ENCODE measurements at regions not wholly inside any gene's neighbourhood (a gene's known extent, or its start where the extent isn't known, plus 50 kb on each side); places are given as distances from the start of the nearest gene placed in this dataset.

- Mint-ChIP-seq H3K36me3 (ENCODE audit: low read depth) (no peaks in the 10 kb centered on the region), H3K27ac (no peak overlapping the region), H3K4me3 (no peak overlapping the region), H3K9me3 (no peaks in the 10 kb centered on the region), H3K4me1 (ENCODE audit: low read depth) (no peaks in the 10 kb centered on the region), H3K27me3 (peaks cover 51% of the 10 kb centered on the region)
- intact Hi-C loops (cut with micrococcal nuclease) = no loop called here
Measured at GRCh38 chr11:70823771-70824170, 425.4 kb downstream of the CTTN start.

- H3K4me3 Mint-ChIP-seq = no peak overlapping the region
- peaks cover 55% of the 10 kb centered on the region for H3K27me3 Mint-ChIP-seq
- H3K36me3 Mint-ChIP-seq (ENCODE audit: low read depth) = no peaks in the 10 kb centered on the region
- no peaks in the 10 kb centered on the region for H3K9me3 Mint-ChIP-seq
- no peaks in the 10 kb centered on the region for H3K4me1 Mint-ChIP-seq (ENCODE audit: low read depth)
- H3K27ac Mint-ChIP-seq = no peak overlapping the region
- intact Hi-C loops (cut with micrococcal nuclease) = no loop called here
Measured at GRCh38 chr11:70824605-70825245, 426.4 kb downstream of the CTTN start.

- Mint-ChIP-seq H3K9me3 (no peaks in the 10 kb centered on the region), H3K4me3 (no peak overlapping the region), H3K27me3 (peaks cover 60% of the 10 kb centered on the region), H3K36me3 (ENCODE audit: low read depth) (no peaks in the 10 kb centered on the region), H3K27ac (no peak overlapping the region), H3K4me1 (ENCODE audit: low read depth) (no peaks in the 10 kb centered on the region)
- intact Hi-C loops (cut with micrococcal nuclease) = no loop called here
Measured at GRCh38 chr11:70825893-70826540, 426.4 kb downstream of the SHANK2 start.

- no peaks in the 10 kb centered on the region for H3K9me3 Mint-ChIP-seq
- intact Hi-C loops (cut with micrococcal nuclease) = no loop called here
- H3K4me3 Mint-ChIP-seq = no peak overlapping the region
- H3K36me3 Mint-ChIP-seq (ENCODE audit: low read depth) = no peaks in the 10 kb centered on the region
- H3K4me1 Mint-ChIP-seq (ENCODE audit: low read depth) = no peaks in the 10 kb centered on the region
- H3K27me3 Mint-ChIP-seq = peaks cover 60% of the 10 kb centered on the region
- no peak overlapping the region for H3K27ac Mint-ChIP-seq
Measured at GRCh38 chr11:70826541-70827335, 425.6 kb downstream of the SHANK2 start.

- H3K4me3 Mint-ChIP-seq = no peak overlapping the region
- no peaks in the 10 kb centered on the region for H3K9me3 Mint-ChIP-seq
- no peak overlapping the region for H3K27ac Mint-ChIP-seq
- intact Hi-C loops (cut with micrococcal nuclease) = no loop called here
- H3K36me3 Mint-ChIP-seq (ENCODE audit: low read depth) = no peaks in the 10 kb centered on the region
- peaks cover 52% of the 10 kb centered on the region for H3K27me3 Mint-ChIP-seq
- no peaks in the 10 kb centered on the region for H3K4me1 Mint-ChIP-seq (ENCODE audit: low read depth)
Measured at GRCh38 chr11:70828593-70829082, 423.7 kb downstream of the SHANK2 start.

- H3K36me3 Mint-ChIP-seq (ENCODE audit: low read depth) = no peaks in the 10 kb centered on the region
- no peak overlapping the region for H3K27ac Mint-ChIP-seq
- no peaks in the 10 kb centered on the region for H3K4me1 Mint-ChIP-seq (ENCODE audit: low read depth)
- intact Hi-C loops (cut with micrococcal nuclease) = no loop called here
- H3K27me3 Mint-ChIP-seq = peaks cover 45% of the 10 kb centered on the region
- H3K4me3 Mint-ChIP-seq = no peak overlapping the region
- no peaks in the 10 kb centered on the region for H3K9me3 Mint-ChIP-seq
Measured at GRCh38 chr11:70829134-70829885, 423.1 kb downstream of the SHANK2 start.

- Mint-ChIP-seq H3K4me3 (no peak overlapping the region), H3K4me1 (ENCODE audit: low read depth) (no peaks in the 10 kb centered on the region), H3K27me3 (peaks cover 39% of the 10 kb centered on the region), H3K9me3 (no peaks in the 10 kb centered on the region), H3K27ac (no peak overlapping the region), H3K36me3 (ENCODE audit: low read depth) (no peaks in the 10 kb centered on the region)
- intact Hi-C loops (cut with micrococcal nuclease) = no loop called here
Measured at GRCh38 chr11:70829886-70830272, 422.5 kb downstream of the SHANK2 start.

- Mint-ChIP-seq H3K27me3 (peaks cover 14% of the 10 kb centered on the region), H3K36me3 (ENCODE audit: low read depth) (no peaks in the 10 kb centered on the region), H3K27ac (no peak overlapping the region), H3K9me3 (no peaks in the 10 kb centered on the region), H3K4me3 (no peak overlapping the region), H3K4me1 (ENCODE audit: low read depth) (no peaks in the 10 kb centered on the region)
- intact Hi-C loops (cut with micrococcal nuclease) = no loop called here
Measured at GRCh38 chr11:70833011-70833410, 419.4 kb downstream of the SHANK2 start.

- intact Hi-C loops (cut with micrococcal nuclease) = no loop called here
- Mint-ChIP-seq H3K4me1 (ENCODE audit: low read depth) (no peaks in the 10 kb centered on the region), H3K36me3 (ENCODE audit: low read depth) (no peaks in the 10 kb centered on the region)
Measured at GRCh38 chr11:70833554-70833953, 418.8 kb downstream of the SHANK2 start.

GRCh38 chr11:70834277-70834940 is 418.0 kb downstream of the SHANK2 start:
- no peaks in the 10 kb centered on the region for H3K9me3 Mint-ChIP-seq
- no peaks in the 10 kb centered on the region for H3K4me1 Mint-ChIP-seq (ENCODE audit: low read depth)
- intact Hi-C loops (cut with micrococcal nuclease) = no loop called here
- no peaks in the 10 kb centered on the region for H3K36me3 Mint-ChIP-seq (ENCODE audit: low read depth)
- no peak overlapping the region for H3K4me3 Mint-ChIP-seq
- peaks cover 5% of the 10 kb centered on the region for H3K27me3 Mint-ChIP-seq
- no peak overlapping the region for H3K27ac Mint-ChIP-seq

More at GRCh38 chr11:70833554-70833953, 418.8 kb downstream of the SHANK2 start:
- Mint-ChIP-seq H3K4me3 (no peak overlapping the region), H3K27ac (no peak overlapping the region), H3K9me3 (no peaks in the 10 kb centered on the region), H3K27me3 (peaks cover 9% of the 10 kb centered on the region)

- intact Hi-C loops (cut with micrococcal nuclease) = no loop called here
- no peak overlapping the region for H3K4me3 Mint-ChIP-seq
Measured at GRCh38 chr11:70834984-70835560, 417.3 kb downstream of the SHANK2 start.

GRCh38 chr11:70836071-70836470 is 416.3 kb downstream of the SHANK2 start:
- Mint-ChIP-seq H3K27me3 (no peaks in the 10 kb centered on the region), H3K9me3 (no peaks in the 10 kb centered on the region), H3K27ac (no peak overlapping the region), H3K4me3 (no peak overlapping the region), H3K36me3 (ENCODE audit: low read depth) (no peaks in the 10 kb centered on the region), H3K4me1 (ENCODE audit: low read depth) (no peaks in the 10 kb centered on the region)
- intact Hi-C loops (cut with micrococcal nuclease) = no loop called here

More at GRCh38 chr11:70834984-70835560, 417.3 kb downstream of the SHANK2 start:
- H3K4me1 Mint-ChIP-seq (ENCODE audit: low read depth) = no peaks in the 10 kb centered on the region
- H3K27me3 Mint-ChIP-seq = peaks cover 3% of the 10 kb centered on the region
- H3K27ac Mint-ChIP-seq = no peak overlapping the region
- no peaks in the 10 kb centered on the region for H3K36me3 Mint-ChIP-seq (ENCODE audit: low read depth)
- no peaks in the 10 kb centered on the region for H3K9me3 Mint-ChIP-seq

GRCh38 chr11:70838198-70838597 is 414.2 kb downstream of the SHANK2 start:
- Mint-ChIP-seq H3K4me1 (ENCODE audit: low read depth) (no peaks in the 10 kb centered on the region), H3K27ac (no peak overlapping the region), H3K36me3 (ENCODE audit: low read depth) (no peaks in the 10 kb centered on the region), H3K4me3 (no peak overlapping the region), H3K9me3 (no peaks in the 10 kb centered on the region), H3K27me3 (no peaks in the 10 kb centered on the region)
- intact Hi-C loops (cut with micrococcal nuclease) = no loop called here
